ENCODE measurements at regions not wholly inside any gene's neighbourhood (a gene's known extent, or its start where the extent isn't known, plus 50 kb on each side); places are given as distances from the start of the nearest gene placed in this dataset.

- no peak overlapping the region for H3K27ac ChIP-seq (ENCODE audit: low read length)
- peaks cover 11% of the 10 kb centered on the region for H3K4me1 ChIP-seq (ENCODE audit: control insufficient read depth, insufficient read depth, low read length)
- no peaks in the 10 kb centered on the region for H3K9me3 ChIP-seq (replicated peaks; ENCODE audit: control insufficient read depth, low read depth, low read length)
- no peaks in the 10 kb centered on the region for H3K27me3 ChIP-seq (ENCODE audit: control insufficient read depth, insufficient read depth, low read length)
- WGBS (ENCODE audit: insufficient coverage), result no CpG with 5 or more reads among the region's 5 CpGs
- H3K36me3 ChIP-seq (ENCODE audit: control insufficient read depth, insufficient read depth, low read length), result no peaks in the 10 kb centered on the region
- no peak for DNase-seq
- H3K4me3 ChIP-seq (ENCODE audit: low read length), result no peak overlapping the region
Observed at GRCh38 chr18:10018289-10018688, 104.5 kb downstream of the VAPA start.

- no peaks in the 10 kb centered on the region for H3K9me3 ChIP-seq (replicated peaks; ENCODE audit: control insufficient read depth, low read depth, low read length)
- no peaks in the 10 kb centered on the region for H3K36me3 ChIP-seq (ENCODE audit: control insufficient read depth, insufficient read depth, low read length)
- no CpG with 5 or more reads among the region's 6 CpGs for WGBS (ENCODE audit: insufficient coverage)
- no peak overlapping the region for H3K27ac ChIP-seq (ENCODE audit: low read length)
- peaks cover 10% of the 10 kb centered on the region for H3K4me1 ChIP-seq (ENCODE audit: control insufficient read depth, insufficient read depth, low read length)
- no peak for DNase-seq
- no peak overlapping the region for H3K4me3 ChIP-seq (ENCODE audit: low read length)
- no peaks in the 10 kb centered on the region for H3K27me3 ChIP-seq (ENCODE audit: control insufficient read depth, insufficient read depth, low read length)
Observed at GRCh38 chr18:10020171-10020570, 106.4 kb downstream of the VAPA start.

GRCh38 chr18:10022365-10022764 is 108.5 kb downstream of the VAPA start:
- no peak for DNase-seq
- H3K4me3 ChIP-seq (ENCODE audit: low read length), result no peak overlapping the region
- no peaks in the 10 kb centered on the region for H3K27me3 ChIP-seq (ENCODE audit: control insufficient read depth, insufficient read depth, low read length)
- H3K9me3 ChIP-seq (replicated peaks; ENCODE audit: control insufficient read depth, low read depth, low read length), result no peaks in the 10 kb centered on the region
- H3K27ac ChIP-seq (ENCODE audit: low read length), result no peak overlapping the region
- H3K36me3 ChIP-seq (ENCODE audit: control insufficient read depth, insufficient read depth, low read length), result no peaks in the 10 kb centered on the region
- WGBS (ENCODE audit: insufficient coverage), result 73% methylated on average over 4 of the region's 4 CpGs
- peaks cover 4% of the 10 kb centered on the region for H3K4me1 ChIP-seq (ENCODE audit: control insufficient read depth, insufficient read depth, low read length)

- peak; percentile 28 for DNase-seq
- Histone ChIP-seq H3K4me1 (ENCODE audit: control insufficient read depth, insufficient read depth, low read length) (peaks cover 4% of the 10 kb centered on the region), H3K27ac (ENCODE audit: low read length) (no peak overlapping the region)
Observed at GRCh38 chr18:10023853-10024570, 110.2 kb downstream of the VAPA start.

GRCh38 chr18:10025711-10026670 is 112.2 kb downstream of the VAPA start:
- no peaks in the 10 kb centered on the region for H3K27me3 ChIP-seq (ENCODE audit: control insufficient read depth, insufficient read depth, low read length)
- no peak for DNase-seq
- H3K27ac ChIP-seq (ENCODE audit: low read length), result no peak overlapping the region
- WGBS (ENCODE audit: insufficient coverage), result 95% methylated on average over 5 of the region's 15 CpGs
- peaks cover 4% of the 10 kb centered on the region for H3K4me1 ChIP-seq (ENCODE audit: control insufficient read depth, insufficient read depth, low read length)
- no peaks in the 10 kb centered on the region for H3K36me3 ChIP-seq (ENCODE audit: control insufficient read depth, insufficient read depth, low read length)
- H3K9me3 ChIP-seq (replicated peaks; ENCODE audit: control insufficient read depth, low read depth, low read length), result no peaks in the 10 kb centered on the region
- H3K4me3 ChIP-seq (ENCODE audit: low read length), result no peak overlapping the region

More at GRCh38 chr18:10023853-10024570, 110.2 kb downstream of the VAPA start:
- Histone ChIP-seq H3K4me3 (ENCODE audit: low read length) (no peak overlapping the region), H3K27me3 (ENCODE audit: control insufficient read depth, insufficient read depth, low read length) (no peaks in the 10 kb centered on the region), H3K36me3 (ENCODE audit: control insufficient read depth, insufficient read depth, low read length) (no peaks in the 10 kb centered on the region), H3K9me3 (replicated peaks; ENCODE audit: control insufficient read depth, low read depth, low read length) (no peaks in the 10 kb centered on the region)
- 100% methylated on average over 2 of the region's 10 CpGs for WGBS (ENCODE audit: insufficient coverage)

- Histone ChIP-seq H3K27ac (ENCODE audit: low read length) (no peak overlapping the region), H3K36me3 (ENCODE audit: control insufficient read depth, insufficient read depth, low read length) (no peaks in the 10 kb centered on the region), H3K9me3 (replicated peaks; ENCODE audit: control insufficient read depth, low read depth, low read length) (no peaks in the 10 kb centered on the region), H3K4me1 (ENCODE audit: control insufficient read depth, insufficient read depth, low read length) (peaks cover 5% of the 10 kb centered on the region), H3K4me3 (ENCODE audit: low read length) (no peak overlapping the region), H3K27me3 (ENCODE audit: control insufficient read depth, insufficient read depth, low read length) (no peaks in the 10 kb centered on the region)
- WGBS (ENCODE audit: insufficient coverage), result 100% methylated on average over 3 of the region's 4 CpGs
- DNase-seq, result no peak
Observed at GRCh38 chr18:10027031-10027430, 113.2 kb downstream of the VAPA start.

- WGBS (ENCODE audit: insufficient coverage), result 100% methylated on average over 3 of the region's 3 CpGs
- H3K27ac ChIP-seq (ENCODE audit: low read length), result no peak overlapping the region
Observed at GRCh38 chr18:10027461-10027860, 113.6 kb downstream of the VAPA start.

GRCh38 chr18:10029711-10030110 is 115.9 kb downstream of the VAPA start:
- Histone ChIP-seq H3K4me3 (ENCODE audit: low read length) (no peak overlapping the region), H3K36me3 (ENCODE audit: control insufficient read depth, insufficient read depth, low read length) (no peaks in the 10 kb centered on the region), H3K9me3 (replicated peaks; ENCODE audit: control insufficient read depth, low read depth, low read length) (no peaks in the 10 kb centered on the region), H3K27ac (ENCODE audit: low read length) (no peak overlapping the region), H3K27me3 (ENCODE audit: control insufficient read depth, insufficient read depth, low read length) (no peaks in the 10 kb centered on the region), H3K4me1 (ENCODE audit: control insufficient read depth, insufficient read depth, low read length) (peaks cover 13% of the 10 kb centered on the region)
- WGBS (ENCODE audit: insufficient coverage), result 81% methylated on average over 10 of the region's 10 CpGs
- no peak for DNase-seq

More at GRCh38 chr18:10027461-10027860, 113.6 kb downstream of the VAPA start:
- H3K27me3 ChIP-seq (ENCODE audit: control insufficient read depth, insufficient read depth, low read length), result no peaks in the 10 kb centered on the region
- no peaks in the 10 kb centered on the region for H3K36me3 ChIP-seq (ENCODE audit: control insufficient read depth, insufficient read depth, low read length)
- no peak overlapping the region for H3K4me3 ChIP-seq (ENCODE audit: low read length)
- H3K4me1 ChIP-seq (ENCODE audit: control insufficient read depth, insufficient read depth, low read length), result peaks cover 7% of the 10 kb centered on the region
- H3K9me3 ChIP-seq (replicated peaks; ENCODE audit: control insufficient read depth, low read depth, low read length), result no peaks in the 10 kb centered on the region
- DNase-seq, result no peak

- Histone ChIP-seq H3K4me1 (ENCODE audit: control insufficient read depth, insufficient read depth, low read length) (peaks cover 18% of the 10 kb centered on the region), H3K27ac (ENCODE audit: low read length) (no peak overlapping the region), H3K36me3 (ENCODE audit: control insufficient read depth, insufficient read depth, low read length) (no peaks in the 10 kb centered on the region), H3K9me3 (replicated peaks; ENCODE audit: control insufficient read depth, low read depth, low read length) (no peaks in the 10 kb centered on the region), H3K27me3 (ENCODE audit: control insufficient read depth, insufficient read depth, low read length) (no peaks in the 10 kb centered on the region), H3K4me3 (ENCODE audit: low read length) (no peak overlapping the region)
- 59% methylated on average over 21 of the region's 25 CpGs for WGBS (ENCODE audit: insufficient coverage)
- no peak for DNase-seq
Observed at GRCh38 chr18:10030816-10031541, 117.2 kb downstream of the VAPA start.
